NCI-H2029 treated with DMSO at 0.1 percent for 48 hours (cell line): ENCODE measurements at regions not wholly inside any gene's neighbourhood (a gene's known extent, or its start where the extent isn't known, plus 50 kb on each side); places are given as distances from the start of the nearest gene placed in this dataset.
"Not testable (repeated sequence)": the region's sequence is repeated elsewhere in the genome, so short reads cannot be mapped to it uniquely, and the experiment has no call there.

Source experiments
- DNase-seq: peaks from one replicate; lab custom pipeline; 2025; lab: John Stamatoyannopoulos, UW

- DNase-seq, result peak; percentile 80
Observed at GRCh38 chr3:28575746-28576613, 227.4 kb upstream of the AZI2 start.

- peak; percentile 80 for DNase-seq
Observed at GRCh38 chr3:28576614-28577200, 228.1 kb upstream of the AZI2 start.

GRCh38 chr3:28577941-28578500 lies 229.4 kb upstream of the AZI2 start:
- no peak for DNase-seq

GRCh38 chr3:28586325-28586724 lies 237.7 kb upstream of the AZI2 start:
- DNase-seq, result no peak

GRCh38 chr3:28587723-28588122 lies 239.1 kb upstream of the AZI2 start:
- no peak for DNase-seq

GRCh38 chr3:28590216-28590615 lies 241.6 kb upstream of the AZI2 start:
- DNase-seq, result no peak

- DNase-seq, result no peak
Observed at GRCh38 chr3:28590860-28591259, 242.2 kb upstream of the AZI2 start.

- DNase-seq, result no peak
Observed at GRCh38 chr3:28595372-28595771, 246.7 kb upstream of the AZI2 start.

- DNase-seq, result no peak
Observed at GRCh38 chr3:28597452-28597851, 248.8 kb upstream of the AZI2 start.

- DNase-seq, result no peak
Observed at GRCh38 chr3:28598165-28598564, 249.5 kb upstream of the AZI2 start.

GRCh38 chr3:28601291-28601690 lies 252.7 kb upstream of the AZI2 start:
- DNase-seq, result peak; percentile 46

GRCh38 chr3:28606283-28606682 lies 257.7 kb upstream of the AZI2 start:
- no peak for DNase-seq

- DNase-seq, result peak; percentile 83
Observed at GRCh38 chr3:28612232-28612631, 263.6 kb upstream of the AZI2 start.

- no peak for DNase-seq
Observed at GRCh38 chr3:28613511-28614106, 265.0 kb upstream of the AZI2 start.

- DNase-seq, result no peak
Observed at GRCh38 chr3:28615071-28615470, 266.4 kb upstream of the AZI2 start.

- DNase-seq, result no peak
Observed at GRCh38 chr3:28615971-28616370, 267.3 kb upstream of the AZI2 start.

GRCh38 chr3:28617821-28618220 lies 269.2 kb upstream of the AZI2 start:
- DNase-seq, result no peak

- no peak for DNase-seq
Observed at GRCh38 chr3:28623106-28623505, 274.5 kb upstream of the AZI2 start.

GRCh38 chr3:28624084-28624483 lies 275.5 kb upstream of the AZI2 start:
- peak; percentile 36 for DNase-seq

- DNase-seq, result not testable (repeated sequence)
Observed at GRCh38 chr3:28627843-28628242, 279.2 kb upstream of the AZI2 start.

GRCh38 chr3:28634019-28634418 lies 285.4 kb upstream of the AZI2 start:
- DNase-seq, result no peak

- no peak for DNase-seq
Observed at GRCh38 chr3:28637742-28638141, 289.1 kb upstream of the AZI2 start.

GRCh38 chr3:28645149-28645548 lies 296.5 kb upstream of the AZI2 start:
- no peak for DNase-seq
